ENCODE measurements at regions not wholly inside any gene's neighbourhood (a gene's known extent, or its start where the extent isn't known, plus 50 kb on each side); places are given as distances from the start of the nearest gene placed in this dataset.
A peak's percentile ranks its signal among the peaks of the same experiment; 100 is the strongest.

- Mint-ChIP-seq H3K27me3 (ENCODE audit: unreplicated experiment) (peaks cover 31% of the 10 kb centered on the region), H3K27ac (ENCODE audit: unreplicated experiment) (no peak overlapping the region), H3K4me1 (ENCODE audit: low read depth, unreplicated experiment) (peaks cover 9% of the 10 kb centered on the region), H3K36me3 (ENCODE audit: insufficient read depth, unreplicated experiment) (no peaks in the 10 kb centered on the region), H3K4me3 (ENCODE audit: low read depth, unreplicated experiment) (no peak overlapping the region), H3K9me3 (ENCODE audit: low read depth, unreplicated experiment) (no peaks in the 10 kb centered on the region)
- intact Hi-C loops (cut with micrococcal nuclease; ENCODE audit: unreplicated experiment) = loop anchor here (5.0 to 10.0 kb wide), 4 partner anchors 146 to 1066 kb away; no protein-coding TSS in a partner anchor
- no peak for TF ChIP-seq CTCF (IDR thresholded peaks at IDR 0.05; ENCODE audit: unreplicated experiment)
- no TSS peak for BruUV-seq (replicated peaks)
- CTCF ChIA-PET = interaction anchor here (0.7 kb wide), 2 partner anchors 792 to 1328 kb away, joined by 3 read pairs; no protein-coding TSS in a partner anchor
- no peak for DNase-seq
These were observed 144.4 kb upstream of the TMPO start for GRCh38 chr12:98370976-98371375.

- BruUV-seq (replicated peaks) = no TSS peak
- CTCF ChIA-PET = no interaction called here
- H3K4me1 Mint-ChIP-seq (ENCODE audit: low read depth, unreplicated experiment) = peaks cover 9% of the 10 kb centered on the region
- no peak for TF ChIP-seq CTCF (IDR thresholded peaks at IDR 0.05; ENCODE audit: unreplicated experiment)
- H3K27ac Mint-ChIP-seq (ENCODE audit: unreplicated experiment) = no peak overlapping the region
- no peaks in the 10 kb centered on the region for H3K9me3 Mint-ChIP-seq (ENCODE audit: low read depth, unreplicated experiment)
- intact Hi-C loops (cut with micrococcal nuclease; ENCODE audit: unreplicated experiment) = loop anchor here (5.0 to 10.0 kb wide), 4 partner anchors 147 to 1067 kb away; no protein-coding TSS in a partner anchor
- H3K4me3 Mint-ChIP-seq (ENCODE audit: low read depth, unreplicated experiment) = no peak overlapping the region
- H3K36me3 Mint-ChIP-seq (ENCODE audit: insufficient read depth, unreplicated experiment) = no peaks in the 10 kb centered on the region
- DNase-seq = no peak
- peaks cover 36% of the 10 kb centered on the region for H3K27me3 Mint-ChIP-seq (ENCODE audit: unreplicated experiment)
These were observed 144.0 kb upstream of the TMPO start for GRCh38 chr12:98371419-98371818.

GRCh38 chr12:98372340-98373024 lies 142.9 kb upstream of the TMPO start:
- Mint-ChIP-seq H3K27ac (ENCODE audit: unreplicated experiment) (no peak overlapping the region), H3K36me3 (ENCODE audit: insufficient read depth, unreplicated experiment) (no peaks in the 10 kb centered on the region), H3K4me1 (ENCODE audit: low read depth, unreplicated experiment) (peaks cover 9% of the 10 kb centered on the region), H3K9me3 (ENCODE audit: low read depth, unreplicated experiment) (no peaks in the 10 kb centered on the region), H3K27me3 (ENCODE audit: unreplicated experiment) (peaks cover 46% of the 10 kb centered on the region), H3K4me3 (ENCODE audit: low read depth, unreplicated experiment) (no peak overlapping the region)
- CTCF ChIA-PET = no interaction called here
- intact Hi-C loops (cut with micrococcal nuclease; ENCODE audit: unreplicated experiment) = loop anchor here (1.0 to 10.0 kb wide), 8 partner anchors 148 to 1794 kb away; no protein-coding TSS in a partner anchor
- TF ChIP-seq CTCF (IDR thresholded peaks at IDR 0.05; ENCODE audit: unreplicated experiment) = no peak
- no peak for DNase-seq
- BruUV-seq (replicated peaks) = no TSS peak

- peaks cover 9% of the 10 kb centered on the region for H3K4me1 Mint-ChIP-seq (ENCODE audit: low read depth, unreplicated experiment)
- CTCF ChIA-PET = no interaction called here
- peak; percentile 47 for DNase-seq
These were observed 142.3 kb upstream of the TMPO start for GRCh38 chr12:98373025-98373554.

More at GRCh38 chr12:98373025-98373554, 142.3 kb upstream of the TMPO start:
- peak; percentile 48 for TF ChIP-seq CTCF (IDR thresholded peaks at IDR 0.05; ENCODE audit: unreplicated experiment)
- Mint-ChIP-seq H3K4me3 (ENCODE audit: low read depth, unreplicated experiment) (no peak overlapping the region), H3K9me3 (ENCODE audit: low read depth, unreplicated experiment) (no peaks in the 10 kb centered on the region), H3K27ac (ENCODE audit: unreplicated experiment) (no peak overlapping the region), H3K27me3 (ENCODE audit: unreplicated experiment) (peaks cover 52% of the 10 kb centered on the region), H3K36me3 (ENCODE audit: insufficient read depth, unreplicated experiment) (no peaks in the 10 kb centered on the region)
- no TSS peak for BruUV-seq (replicated peaks)
- intact Hi-C loops (cut with micrococcal nuclease; ENCODE audit: unreplicated experiment) = loop anchor here (1.0 to 10.0 kb wide), 8 partner anchors 148 to 1794 kb away; no protein-coding TSS in a partner anchor
